Body of pancreas (tissue), 4 donors: ENCODE measurements at regions not wholly inside any gene's neighbourhood (a gene's known extent, or its start where the extent isn't known, plus 50 kb on each side); places are given as distances from the start of the nearest gene placed in this dataset.
"Not testable (repeated sequence)": the region's sequence is repeated elsewhere in the genome, so short reads cannot be mapped to it uniquely, and the experiment has no call there.

Experiments used
- ATAC-seq: fragments of 150-250 bp; one replicate; pipeline ENCODE4 v1.9.1; 2016
- DNase-seq, 4 donors: peaks; one replicate each; pipeline ENCODE4 v3.0.0-alpha.2; 2019
- H3K27ac ChIP-seq, 4 donors: fragments of 200-600 bp; sonication (generic); 1 replicate in 3 of 4; 2 replicates in 1 of 4; pipeline versions ENCODE4 v1.5.1 to v1.6.1; 2016 to 2019; ENCODE audit warnings: mild to moderate bottlenecking in 1 of 4, mixed read lengths in 1 of 4, moderate library complexity in 1 of 4
- H3K27me3 ChIP-seq, 2 donors: fragments of 200-600 bp; sonication (generic); one replicate each; pipeline ENCODE4 v1.6.0; 2016; ENCODE audit warnings: mild to moderate bottlenecking in 1 of 2
- H3K36me3 ChIP-seq, 2 donors: fragments of 200-600 bp; sonication (generic); replicated peaks in 1 of 2; 2 replicates each; pipeline ENCODE4 v1.5.1; 2016; ENCODE audit warnings: low read depth in 2 of 2; ENCODE audit not compliant: insufficient read depth in 1 of 2
- H3K4me1 ChIP-seq: fragments of 200-600 bp; sonication (generic); one replicate; pipeline ENCODE4 v1.6.0; 2016
- H3K4me3 ChIP-seq, 2 donors: fragments of 200-600 bp; sonication (generic); 1 replicate in 1 of 2; 2 replicates in 1 of 2; pipeline ENCODE4 v1.5.1; 2016 to 2019
- H3K9me3 ChIP-seq, 3 donors: fragments of 200-600 bp; sonication (generic); 1 replicate in 2 of 3; 2 replicates in 1 of 3; pipeline ENCODE4 v1.5.1; 2016
- CTCF ChIP-seq, 7 experiments: fragments of 450-650 bp in 4 of 7; fragments of 200-600 bp in 3 of 7; sonication (generic) in 3 of 7; IDR thresholded peaks; one replicate each; pipeline ENCODE4 v1.5.1; 2016 to 2019; ENCODE audit warnings: antibody characterized with exemption in 7 of 7
- POLR2A ChIP-seq, 3 donors: fragments of 450-650 bp; IDR thresholded peaks; one replicate each; pipeline ENCODE4 v1.6.1; 2016; ENCODE audit warnings: antibody characterized with exemption in 3 of 3, mild to moderate bottlenecking in 2 of 3
- WGBS, 2 donors: methylation state at CpG; one replicate each; pipeline ENCODE4 v1.1.5; 2017; 5-methylcytosine and 5-hydroxymethylcytosine counted together
- intact Hi-C: fragments of 100-400 bp; cut with DNase I; formaldehyde crosslinking; loops from one replicate; pipeline ENCODE4 v1.15.1; 2023

GRCh38 chr21:35801391-35801790 is 258.9 kb downstream of the SETD4 start:
- Histone ChIP-seq H3K9me3 (peaks cover 0 to 9% (median 0%) of the 10 kb centered on the region in 3 donors), H3K27me3 (no peaks in the 10 kb centered on the region), H3K4me1 (peaks cover 14% of the 10 kb centered on the region), H3K36me3 (no peaks in the 10 kb centered on the region), H3K4me3 (no peak overlapping the region), H3K27ac (no peak overlapping the region)
- intact Hi-C loops, result no loop called here
- TF ChIP-seq POLR2A (IDR thresholded peaks at IDR 0.05), result no peak
- no peak for TF ChIP-seq CTCF (IDR thresholded peaks at IDR 0.05)
- no peak for ATAC-seq
- no peak for DNase-seq
- WGBS, 2 donors, result 60 to 85% methylated on average over 1 to 4 of the region's 4 CpGs

- intact Hi-C loops, H3K36me3 ChIP-seq, H3K27ac ChIP-seq, ATAC-seq, H3K9me3 ChIP-seq, H3K27me3 ChIP-seq, DNase-seq, H3K4me3 ChIP-seq: not testable (repeated sequence)
- whole genome bisulfite sequencing, 2 donors, result 91 to 98% methylated on average over 5 to 9 of the region's 9 CpGs
- peaks cover 19% of the 10 kb centered on the region for H3K4me1 ChIP-seq
Measured at GRCh38 chr21:35800796-35801385, 259.4 kb downstream of the SETD4 start.

GRCh38 chr21:35796844-35797243 is 263.5 kb downstream of the SETD4 start:
- Histone ChIP-seq H3K27me3 (no peaks in the 10 kb centered on the region), H3K36me3 (no peaks in the 10 kb centered on the region), H3K9me3 (peaks cover 0 to 9% (median 0%) of the 10 kb centered on the region in 3 donors), H3K4me3 (no peak overlapping the region), H3K4me1 (peaks cover 20% of the 10 kb centered on the region), H3K27ac (no peak overlapping the region)
- 9% methylated on average over 2 of the region's 2 CpGs for WGBS, 2 donors
- no peak for ATAC-seq
- DNase-seq, result no peak
- no peak for TF ChIP-seq CTCF (IDR thresholded peaks at IDR 0.05)
- no peak for TF ChIP-seq POLR2A (IDR thresholded peaks at IDR 0.05)
- intact Hi-C loops, result no loop called here

- H3K27ac ChIP-seq, H3K36me3 ChIP-seq, H3K27me3 ChIP-seq, ATAC-seq, DNase-seq, H3K4me3 ChIP-seq, intact Hi-C loops, H3K9me3 ChIP-seq: not testable (repeated sequence)
- H3K4me1 ChIP-seq, result peaks cover 20% of the 10 kb centered on the region
- 80 to 85% methylated on average over 4 of the region's 4 CpGs for WGBS, 2 donors
Measured at GRCh38 chr21:35794527-35794926, 265.8 kb downstream of the SETD4 start.

- Histone ChIP-seq H3K27me3 (no peaks in the 10 kb centered on the region), H3K9me3 (no peaks in the 10 kb centered on the region), H3K4me1 (peaks cover 16% of the 10 kb centered on the region), H3K4me3 (no peak overlapping the region), H3K36me3 (no peaks in the 10 kb centered on the region), H3K27ac (no peak overlapping the region)
- TF ChIP-seq CTCF (IDR thresholded peaks at IDR 0.05) (no peak), POLR2A (IDR thresholded peaks at IDR 0.05) (no peak)
- no peak for DNase-seq
- WGBS, 2 donors, result 75% methylated on average over 5 of the region's 5 CpGs
- intact Hi-C loops, result no loop called here
- no peak for ATAC-seq
Measured at GRCh38 chr21:35792569-35793305, 267.6 kb downstream of the SETD4 start.
